ENCODE measurements at regions not wholly inside any gene's neighbourhood (a gene's known extent, or its start where the extent isn't known, plus 50 kb on each side); places are given as distances from the start of the nearest gene placed in this dataset.

- TF ChIP-seq CTCF (IDR thresholded peaks at IDR 0.05) (no peak), TCF7L2 (IDR thresholded peaks at IDR 0.05; ENCODE audit: low read depth, low read length) (no peak)
Measured at GRCh38 chr4:33187035-33187434, 2466.9 kb downstream of the PCDH7 start.

Measured in Panc1 (cell line).